OCI-LY7 (cell line): ENCODE measurements at regions not wholly inside any gene's neighbourhood (a gene's known extent, or its start where the extent isn't known, plus 50 kb on each side); places are given as distances from the start of the nearest gene placed in this dataset.

Experiments
- BruUV-seq: library from RNA; stranded (reverse); fragments of 400-500 nt; replicated peaks from 2 replicates; lab custom pipeline; 2021; lab: Mats Ljungman, UMichigan
- CTCF ChIA-PET: fragments of 300-600 bp; sonication (Branson Sonifier 250); formaldehyde crosslinking; loops from one replicate; lab custom pipeline; 2022; ENCODE audit warnings: antibody characterized with exemption; ENCODE audit not compliant: unreplicated experiment; lab: Charles Lee
- POLR2A ChIA-PET: fragments of 300-600 bp; sonication (Branson Sonifier 250); formaldehyde crosslinking; loops from one replicate; lab custom pipeline; 2022; ENCODE audit warnings: antibody characterized with exemption; lab: Charles Lee
- DNase-seq: peaks from one replicate; pipeline ENCODE4 v3.0.0-alpha.2; 2015; ENCODE audit warnings: low spot score
- H2AFZ ChIP-seq: fragments of 200-600 bp; sonication (generic), shearing (Covaris generic); 2 replicates; pipeline ENCODE4 v1.6.1; 2014; ENCODE audit warnings: mild to moderate bottlenecking, antibody characterized with exemption, low read length, moderate library complexity
- H3K27ac ChIP-seq: fragments of 200-600 bp; sonication (generic); 2 replicates; pipeline ENCODE4 v1.5.1; 2014; ENCODE audit warnings: mixed run types, low read depth, mild to moderate bottlenecking, moderate library complexity, low read length, inconsistent platforms; ENCODE audit not compliant: poor library complexity, severe bottlenecking
- H3K36me3 ChIP-seq: fragments of 200-600 bp; sonication (generic); 2 replicates; pipeline ENCODE4 v1.6.1; 2014; ENCODE audit warnings: mild to moderate bottlenecking, antibody characterized with exemption, low read length, moderate library complexity, mixed read lengths; ENCODE audit not compliant: insufficient read depth
- H3K4me1 ChIP-seq: fragments of 200-600 bp; sonication (generic); 2 replicates; pipeline ENCODE4 v1.5.1; 2014; ENCODE audit warnings: mild to moderate bottlenecking, low read length; ENCODE audit not compliant: insufficient read depth, poor library complexity, severe bottlenecking
- H3K4me2 ChIP-seq: fragments of 200-600 bp; sonication (generic); 2 replicates; pipeline ENCODE4 v1.6.1; 2014; ENCODE audit warnings: mild to moderate bottlenecking, low read length
- H3K4me3 ChIP-seq: fragments of 200-600 bp; sonication (generic); 2 replicates; pipeline ENCODE4 v1.5.1; 2014; ENCODE audit warnings: mild to moderate bottlenecking, low read depth, low read length; ENCODE audit not compliant: poor library complexity, severe bottlenecking
- H3K79me2 ChIP-seq: fragments of 200-600 bp; sonication (generic); 2 replicates; pipeline ENCODE4 v1.6.1; 2016; ENCODE audit warnings: low read depth, mild to moderate bottlenecking, low read length, moderate library complexity, mixed read lengths; ENCODE audit not compliant: insufficient read depth
- H3K9me2 ChIP-seq: fragments of 200-600 bp; sonication (generic); 2 replicates; pipeline ENCODE4 v1.6.1; 2016; ENCODE audit warnings: mild to moderate bottlenecking, low read length, mixed read lengths; ENCODE audit not compliant: insufficient read depth
- H3K9me3 ChIP-seq: fragments of 200-600 bp; sonication (generic); 2 replicates; pipeline ENCODE4 v1.6.1; 2014; ENCODE audit warnings: mild to moderate bottlenecking, mixed run types, low read length, mixed read lengths
- H4K20me1 ChIP-seq: fragments of 200-600 bp; sonication (generic); 2 replicates; pipeline ENCODE4 v1.6.1; 2014; ENCODE audit warnings: mild to moderate bottlenecking, antibody characterized with exemption, low read length, moderate library complexity, mixed read lengths; ENCODE audit not compliant: insufficient read depth
- CTCF ChIP-seq: fragments of 200-600 bp; sonication (generic); conservative IDR thresholded peaks from 2 replicates; pipeline ENCODE4 v1.5.1; 2014; ENCODE audit warnings: mild to moderate bottlenecking, antibody characterized with exemption, low read length, moderate library complexity, mixed read lengths
- EZH2phosphoT487 ChIP-seq: fragments of 200-600 bp; sonication (generic); IDR thresholded peaks from 2 replicates; pipeline ENCODE4 v1.6.1; 2018; ENCODE audit warnings: low read depth, borderline replicate concordance, mild to moderate bottlenecking, mixed run types, antibody characterized with exemption, low read length, moderate library complexity, mixed read lengths
- intact Hi-C: fragments of 100-400 bp; cut with micrococcal nuclease; formaldehyde crosslinking; loops from one replicate; pipeline ENCODE4 v1.10.0; 2022; ENCODE audit not compliant: unreplicated experiment

- BruUV-seq: no TSS peak
- Histone ChIP-seq H4K20me1 (no peaks in the 10 kb centered on the region), H3K4me3 (no peak overlapping the region), H3K79me2 (no peaks in the 10 kb centered on the region), H3K9me3 (no peaks in the 10 kb centered on the region), H3K4me2 (no peak overlapping the region), H3K4me1 (no peaks in the 10 kb centered on the region), H3K9me2 (no peaks in the 10 kb centered on the region), H3K36me3 (no peaks in the 10 kb centered on the region), H2AFZ (no peak overlapping the region), H3K27ac (no peak overlapping the region)
- ChIA-PET CTCF (interaction anchor here (1.1 kb wide), 1 partner anchor 12 kb away, joined by 3 read pairs; no protein-coding TSS in a partner anchor), POLR2A (no interaction called here)
- no peak for DNase-seq
- intact Hi-C loops: no loop called here
- no peak for TF ChIP-seq EZH2phosphoT487
- TF ChIP-seq CTCF: no peak
Observed at GRCh38 chr1:222373831-222374602, 173.9 kb downstream of the HHIPL2 start.

GRCh38 chr1:222373216-222373615 lies 174.7 kb downstream of the HHIPL2 start:
- TF ChIP-seq EZH2phosphoT487 (no peak), CTCF (no peak)
- no TSS peak for BruUV-seq
- Histone ChIP-seq H3K36me3 (no peaks in the 10 kb centered on the region), H3K4me3 (no peak overlapping the region), H3K4me1 (no peaks in the 10 kb centered on the region), H2AFZ (no peak overlapping the region), H3K27ac (no peak overlapping the region), H4K20me1 (no peaks in the 10 kb centered on the region), H3K9me3 (no peaks in the 10 kb centered on the region), H3K9me2 (no peaks in the 10 kb centered on the region), H3K4me2 (no peak overlapping the region), H3K79me2 (no peaks in the 10 kb centered on the region)
- CTCF ChIA-PET: no interaction called here
- DNase-seq: no peak
- intact Hi-C loops: no loop called here
- POLR2A ChIA-PET: no interaction called here

- no peaks in the 10 kb centered on the region for H3K36me3 ChIP-seq
- ChIA-PET CTCF (no interaction called here), POLR2A (no interaction called here)
- H2AFZ ChIP-seq: no peak overlapping the region
- no peak overlapping the region for H3K4me2 ChIP-seq
- no peak overlapping the region for H3K4me3 ChIP-seq
- no peak overlapping the region for H3K27ac ChIP-seq
- H3K4me1 ChIP-seq: no peaks in the 10 kb centered on the region
- no peaks in the 10 kb centered on the region for H4K20me1 ChIP-seq
- no peaks in the 10 kb centered on the region for H3K79me2 ChIP-seq
- TF ChIP-seq CTCF (no peak), EZH2phosphoT487 (no peak)
- no peak for DNase-seq
- H3K9me2 ChIP-seq: no peaks in the 10 kb centered on the region
- intact Hi-C loops: no loop called here
- no TSS peak for BruUV-seq
- H3K9me3 ChIP-seq: no peaks in the 10 kb centered on the region
Observed at GRCh38 chr1:222372221-222372620, 175.7 kb downstream of the HHIPL2 start.
